ENCODE measurements at regions not wholly inside any gene's neighbourhood (a gene's known extent, or its start where the extent isn't known, plus 50 kb on each side); places are given as distances from the start of the nearest gene placed in this dataset.

- TF ChIP-seq CTCF (IDR thresholded peaks at IDR 0.05; ENCODE audit: borderline replicate concordance, extremely low read depth, low read length, poor library complexity, severe bottlenecking) (no peak), EZH2 (IDR thresholded peaks at IDR 0.05; ENCODE audit: borderline replicate concordance, low read depth, low read length, severe bottlenecking) (no peak)
Measured at GRCh38 chr5:93993161-93993560, 251.8 kb upstream of the POU5F2 start.
